CD4-positive, alpha-beta T cell treated with Interleukin-4 for 4 hours (primary cell): ENCODE measurements at regions not wholly inside any gene's neighbourhood (a gene's known extent, or its start where the extent isn't known, plus 50 kb on each side); places are given as distances from the start of the nearest gene placed in this dataset.

ENCODE experiments used
- DNase-seq: peaks from one replicate; pipeline ENCODE4 v3.0.0-alpha.2; 2020

DNA sequence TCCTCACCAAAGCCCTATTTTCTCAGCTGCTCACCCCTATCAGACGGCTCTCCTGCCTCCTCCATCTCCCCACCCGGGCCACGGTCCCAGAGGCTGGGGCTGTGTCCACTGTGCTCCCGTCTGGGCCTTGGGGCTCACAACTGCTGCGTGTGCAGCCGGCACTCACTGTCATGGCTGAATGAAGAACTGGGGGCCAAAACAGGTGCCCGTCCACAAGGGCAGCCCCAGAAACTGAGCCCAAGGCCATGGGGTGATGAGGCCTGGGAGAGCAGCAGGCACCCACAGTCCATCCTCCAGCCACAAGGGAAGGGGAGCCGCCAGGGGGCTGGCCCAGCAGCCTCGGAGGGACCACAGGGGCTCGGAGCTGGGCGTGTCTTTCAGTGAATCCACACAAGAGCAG, 159.5 kb downstream of the DLL1 start:
- DNase-seq = no peak

DNA sequence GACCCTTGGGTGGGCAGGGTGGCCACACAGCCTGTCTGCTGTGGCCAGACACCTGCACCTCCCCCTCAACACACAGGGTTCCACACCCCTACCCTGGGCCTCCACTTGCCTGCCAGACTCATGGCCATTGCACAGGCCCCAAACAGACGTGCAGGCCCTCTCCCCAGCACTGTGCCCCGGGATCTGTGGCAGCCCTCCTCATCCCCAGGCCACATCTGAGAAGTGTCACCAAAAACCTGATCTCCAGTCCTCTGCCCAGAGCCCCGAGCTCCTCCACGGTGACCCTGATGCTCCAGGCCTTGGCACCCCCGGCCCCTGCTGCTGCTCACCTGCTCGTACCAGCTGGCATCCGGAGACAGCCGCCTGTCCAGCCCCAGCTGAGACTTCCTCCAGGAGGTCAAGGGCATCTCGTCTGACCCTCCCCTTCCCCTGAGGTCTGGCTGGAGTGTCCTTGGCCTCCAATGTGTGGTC, 160.1 kb downstream of the DLL1 start:
- no peak for DNase-seq

DNA sequence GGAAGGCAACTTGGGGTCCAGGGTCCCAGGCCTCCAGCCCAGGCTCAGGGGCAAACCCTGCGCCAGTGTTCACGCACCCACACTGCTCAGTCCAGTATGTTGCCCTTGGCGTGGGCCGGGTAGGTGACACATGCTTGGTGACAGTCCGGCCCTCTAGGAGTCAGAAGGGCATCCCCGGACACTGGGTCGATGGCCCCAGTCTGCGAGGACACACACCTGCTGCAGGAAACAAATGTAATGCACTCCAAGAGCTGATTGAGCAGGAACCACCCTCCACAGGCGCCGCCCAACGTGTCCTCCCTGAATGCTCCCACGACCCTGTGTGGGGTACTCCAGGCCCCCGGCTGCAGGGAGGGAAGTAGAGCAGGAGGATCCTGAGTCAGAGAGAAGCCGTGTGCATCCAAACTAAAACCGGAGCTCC, 160.7 kb downstream of the DLL1 start:
- no peak for DNase-seq

DNA sequence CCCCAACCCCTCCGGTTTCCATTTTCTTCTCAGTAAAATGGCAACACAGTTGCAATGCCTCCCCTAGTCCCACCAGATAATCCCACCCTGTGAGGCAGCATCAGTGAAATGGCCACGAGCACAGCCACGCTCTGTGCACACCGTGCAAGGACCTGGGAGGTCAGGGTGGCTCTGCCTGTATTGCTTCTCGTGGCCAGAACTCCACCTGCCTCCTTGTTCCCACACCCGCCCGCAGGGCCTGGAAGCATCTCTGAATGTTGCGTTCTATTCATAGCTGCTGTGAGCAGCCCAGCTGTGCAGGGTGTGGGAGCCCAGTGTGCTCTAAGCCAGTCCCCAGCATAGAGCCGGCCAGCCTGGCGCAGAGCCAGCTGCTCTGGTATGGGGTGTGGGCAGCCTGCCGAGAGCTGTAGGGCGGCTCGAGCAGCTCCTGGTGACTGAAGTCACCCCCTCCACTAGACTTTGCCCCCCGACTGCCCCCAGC, 161.1 kb downstream of the DLL1 start:
- no peak for DNase-seq

DNA sequence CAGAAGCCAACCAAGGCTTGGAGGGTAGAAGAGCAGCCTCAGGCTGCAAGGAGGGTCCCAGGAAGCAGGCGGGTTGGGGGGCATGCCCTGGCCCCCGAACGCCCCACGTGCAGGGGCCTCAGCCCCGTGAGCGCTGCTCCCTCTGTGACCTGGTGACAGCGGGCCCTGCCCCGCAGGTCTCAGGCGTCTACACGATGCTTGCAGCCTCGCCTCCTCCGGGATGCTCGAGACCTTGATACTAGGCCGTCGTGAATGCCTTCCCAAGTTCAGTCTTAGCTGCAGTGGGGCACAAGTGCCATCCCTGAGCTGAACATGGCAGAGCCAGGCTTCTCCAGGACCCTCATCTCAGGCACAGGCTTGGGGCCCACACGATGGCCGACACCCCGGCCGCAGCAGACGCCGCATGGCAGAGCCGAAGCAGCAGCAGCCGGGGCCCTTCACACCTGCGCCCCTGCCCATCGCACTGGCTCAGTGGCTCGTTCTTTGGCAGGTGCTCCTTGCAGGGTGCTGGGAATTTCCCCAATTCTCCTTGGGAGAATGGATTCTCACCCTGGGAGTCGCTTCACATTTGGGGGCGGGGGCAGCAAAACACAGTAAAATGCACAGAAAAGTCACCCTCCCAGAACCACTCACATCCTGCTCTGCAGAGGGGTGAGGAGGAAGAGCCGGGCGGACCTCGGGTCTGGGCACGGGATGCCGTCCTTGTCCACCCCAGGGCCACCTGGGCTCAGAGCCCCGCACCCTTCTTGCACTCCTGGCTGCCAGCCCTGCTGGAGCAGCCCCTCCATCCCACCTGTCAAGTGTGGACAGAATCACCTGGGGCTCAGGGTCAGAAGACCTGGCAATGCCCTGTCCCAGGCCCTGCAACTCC, 161.8 kb downstream of the DLL1 start:
- no peak for DNase-seq

DNA sequence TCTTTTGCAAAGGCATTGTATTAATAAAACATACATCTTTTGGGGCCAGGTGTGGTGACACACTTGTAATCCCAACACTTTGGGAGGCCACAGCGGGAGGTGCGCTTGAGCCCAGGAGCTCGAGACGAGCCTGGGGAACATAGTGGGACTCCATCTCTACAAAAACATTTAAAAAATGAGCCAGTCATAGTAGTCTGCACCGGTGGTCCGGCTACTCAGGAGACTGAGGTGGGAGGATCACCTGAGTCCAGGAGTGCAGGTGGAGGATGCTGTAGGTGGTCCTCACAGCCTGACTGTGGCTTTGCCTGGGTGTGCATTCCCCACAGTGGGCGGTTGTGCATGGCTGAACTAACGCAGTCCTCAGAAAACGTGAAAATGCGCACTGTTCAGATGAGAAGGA, 162.5 kb downstream of the DLL1 start:
- DNase-seq = no peak

DNA sequence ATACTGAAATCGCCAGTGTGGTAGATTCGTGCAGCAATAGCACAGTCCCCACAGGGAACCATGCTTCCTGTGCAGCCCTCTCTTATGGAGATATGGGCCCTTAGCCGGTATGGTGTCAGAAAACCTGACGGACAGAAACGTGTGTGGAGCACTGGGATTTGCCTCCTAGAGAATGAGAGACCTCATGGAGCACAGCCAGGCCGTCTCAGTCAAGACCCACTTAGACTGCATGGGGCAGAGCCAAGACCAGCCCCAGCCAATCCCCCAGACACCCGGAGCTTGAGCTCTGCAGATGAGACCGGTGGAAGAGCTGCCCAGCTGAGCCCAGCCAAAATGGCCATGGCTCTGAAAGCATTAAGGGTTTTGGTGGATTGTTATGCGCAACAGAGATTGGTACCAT, 163.7 kb downstream of the DLL1 start:
- no peak for DNase-seq

DNA sequence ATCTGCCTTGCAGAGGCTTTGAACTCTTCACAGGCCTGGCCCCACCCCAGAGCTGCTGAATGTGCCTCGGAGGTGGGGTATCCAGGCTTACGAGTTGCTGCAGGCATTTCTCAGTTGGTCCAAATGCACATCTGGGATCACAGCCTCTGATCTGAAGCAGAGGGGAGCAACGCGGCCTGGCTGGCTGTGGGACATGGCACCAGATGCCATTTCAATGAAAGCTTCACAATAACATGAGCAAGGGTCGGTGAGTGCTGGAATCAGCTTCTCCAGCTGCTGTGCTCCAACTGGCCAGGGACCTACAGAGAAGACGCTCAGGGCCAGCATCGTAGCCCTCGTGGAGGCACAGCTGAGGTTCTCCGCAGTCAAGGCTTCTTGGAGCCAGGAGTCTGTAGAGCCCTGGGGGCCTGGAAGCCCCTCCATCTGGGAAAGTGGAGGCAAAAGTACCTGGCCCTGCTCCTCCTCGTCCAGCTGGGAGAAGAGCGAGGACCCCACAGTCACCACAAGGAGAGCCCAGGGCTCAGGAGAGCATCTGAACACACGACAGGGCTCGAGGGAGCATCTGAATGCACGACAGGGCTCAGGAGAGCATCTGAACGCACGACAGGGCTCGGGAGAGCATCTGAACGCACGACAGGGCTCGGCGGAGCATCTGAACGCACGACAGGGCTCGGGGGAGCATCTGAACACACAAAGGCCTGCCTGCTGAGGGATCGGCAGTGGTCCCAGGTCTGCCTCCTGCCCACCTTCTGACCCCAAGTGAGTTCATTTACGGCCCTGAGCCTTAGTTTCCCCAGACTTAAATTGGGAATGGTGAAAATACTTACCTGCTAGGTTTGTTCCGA, 165.2 kb downstream of the DLL1 start:
- DNase-seq = no peak

DNA sequence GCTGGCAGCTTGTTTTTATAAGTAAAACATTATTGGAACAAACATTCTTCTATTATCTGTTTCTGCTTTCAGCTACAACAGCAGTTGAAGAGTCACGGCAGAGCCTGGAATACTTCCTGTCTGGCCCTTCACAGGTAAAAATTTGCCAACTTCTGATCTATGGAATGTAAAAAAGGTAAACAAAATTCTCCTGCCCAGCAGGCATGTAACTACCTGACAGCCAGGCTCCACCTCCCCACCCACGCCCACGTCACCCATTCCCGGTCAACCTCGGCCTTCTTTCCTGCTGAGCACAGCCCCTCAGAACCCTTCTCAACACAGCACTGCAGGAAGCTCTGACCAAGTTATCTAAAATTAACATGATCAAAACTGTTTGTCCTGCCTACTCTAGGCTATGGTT, 166.0 kb downstream of the DLL1 start:
- DNase-seq = no peak

DNA sequence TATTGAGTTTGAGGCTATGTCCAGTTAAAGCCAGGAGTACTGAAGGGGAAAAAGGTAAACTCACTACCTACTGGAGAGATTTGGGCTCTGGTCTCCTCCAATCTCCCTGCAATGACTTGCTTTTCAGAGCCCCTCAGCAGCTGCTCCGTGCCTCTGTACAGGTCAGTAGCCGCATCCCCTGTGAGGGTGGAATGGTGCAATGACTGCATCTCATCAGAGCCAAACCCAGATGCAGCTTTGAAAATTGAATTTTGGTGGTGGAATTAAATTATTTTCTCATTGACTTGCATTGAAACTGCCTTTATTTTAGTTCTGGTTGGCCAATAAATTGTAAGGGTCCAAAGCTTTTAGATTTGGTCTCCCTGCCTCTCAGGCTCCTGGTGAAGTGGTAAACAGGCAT, 166.7 kb downstream of the DLL1 start:
- DNase-seq = no peak

DNA sequence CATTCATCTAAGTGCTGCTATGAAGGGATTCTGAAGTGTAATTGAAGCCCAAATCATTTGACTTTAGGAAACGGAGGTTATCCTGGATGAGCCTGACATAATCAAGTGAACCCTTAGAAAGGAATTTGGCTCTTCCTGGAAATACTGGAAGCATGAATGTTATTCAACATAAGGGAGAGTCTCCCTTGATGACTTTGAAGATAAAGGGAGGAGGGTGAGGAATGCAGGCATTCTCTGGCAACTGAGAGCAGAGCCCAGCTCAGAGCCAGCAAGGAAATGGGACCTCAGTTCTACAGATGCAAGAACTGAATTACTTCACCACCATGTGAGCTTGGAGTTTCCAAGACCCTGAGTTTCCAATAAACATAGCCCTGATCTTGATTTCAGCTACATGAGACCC, 168.2 kb downstream of the DLL1 start:
- DNase-seq = no peak

DNA sequence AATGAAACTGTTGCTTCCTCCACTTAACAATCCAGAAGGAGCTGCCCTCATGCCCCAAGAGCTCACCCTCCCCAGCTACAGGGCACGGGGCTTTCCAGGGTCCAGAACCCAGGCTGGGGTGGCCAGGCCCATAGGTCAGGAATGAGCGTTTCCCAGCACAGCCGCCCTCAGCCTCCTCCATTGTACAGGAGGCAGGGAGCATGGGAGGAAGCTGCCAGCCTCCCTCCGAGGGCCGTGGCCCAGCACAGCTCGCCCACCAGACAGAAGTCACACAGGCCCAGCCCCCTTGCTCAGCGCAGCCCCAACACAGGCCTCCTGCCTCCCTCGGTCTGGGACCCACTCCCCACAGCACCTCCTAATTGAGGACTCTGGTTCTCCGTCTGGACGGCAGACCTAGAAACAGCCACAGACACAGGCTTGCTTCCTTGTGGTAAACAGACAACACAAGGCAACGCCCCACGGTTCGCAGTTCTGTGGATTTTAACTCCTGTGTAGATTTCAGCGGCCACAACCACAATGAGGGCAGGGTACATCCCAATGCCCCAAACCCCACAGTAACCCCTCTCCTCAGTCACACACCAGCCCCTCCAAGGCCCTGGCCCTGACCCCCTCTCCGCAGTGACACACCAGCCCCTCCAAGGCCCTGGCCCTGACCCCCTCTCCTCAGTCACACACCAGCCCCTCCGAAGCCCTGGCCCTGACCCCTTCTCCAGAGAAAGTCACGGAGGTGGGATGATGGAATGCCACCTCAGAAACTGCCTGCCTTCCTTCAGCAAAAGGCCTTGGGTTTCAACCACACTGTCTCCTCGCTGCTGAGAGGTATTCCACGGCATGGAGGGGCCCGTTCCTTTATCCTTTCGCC, 173.5 kb downstream of the DLL1 start:
- DNase-seq = no peak

DNA sequence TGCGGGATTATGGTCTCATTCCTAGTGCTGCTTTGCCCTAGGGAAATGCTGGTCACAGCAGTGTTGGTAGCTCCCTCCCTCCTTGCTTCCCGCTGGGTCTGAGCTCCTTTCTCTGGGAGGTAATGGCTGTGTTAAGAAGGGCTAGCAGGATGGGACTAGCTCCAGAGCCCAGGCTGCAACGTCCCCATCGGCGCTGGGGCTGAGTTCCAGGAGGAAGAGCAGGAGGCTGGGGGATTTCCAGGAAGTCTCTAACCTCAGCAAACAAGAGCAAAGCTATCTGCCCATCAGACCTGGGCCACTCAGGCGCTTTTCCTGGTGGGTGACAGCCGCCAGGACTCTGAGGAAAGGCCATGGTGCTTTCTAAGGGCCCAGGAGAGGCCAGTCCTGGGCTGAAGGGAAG, 174.2 kb downstream of the DLL1 start:
- DNase-seq = no peak

DNA sequence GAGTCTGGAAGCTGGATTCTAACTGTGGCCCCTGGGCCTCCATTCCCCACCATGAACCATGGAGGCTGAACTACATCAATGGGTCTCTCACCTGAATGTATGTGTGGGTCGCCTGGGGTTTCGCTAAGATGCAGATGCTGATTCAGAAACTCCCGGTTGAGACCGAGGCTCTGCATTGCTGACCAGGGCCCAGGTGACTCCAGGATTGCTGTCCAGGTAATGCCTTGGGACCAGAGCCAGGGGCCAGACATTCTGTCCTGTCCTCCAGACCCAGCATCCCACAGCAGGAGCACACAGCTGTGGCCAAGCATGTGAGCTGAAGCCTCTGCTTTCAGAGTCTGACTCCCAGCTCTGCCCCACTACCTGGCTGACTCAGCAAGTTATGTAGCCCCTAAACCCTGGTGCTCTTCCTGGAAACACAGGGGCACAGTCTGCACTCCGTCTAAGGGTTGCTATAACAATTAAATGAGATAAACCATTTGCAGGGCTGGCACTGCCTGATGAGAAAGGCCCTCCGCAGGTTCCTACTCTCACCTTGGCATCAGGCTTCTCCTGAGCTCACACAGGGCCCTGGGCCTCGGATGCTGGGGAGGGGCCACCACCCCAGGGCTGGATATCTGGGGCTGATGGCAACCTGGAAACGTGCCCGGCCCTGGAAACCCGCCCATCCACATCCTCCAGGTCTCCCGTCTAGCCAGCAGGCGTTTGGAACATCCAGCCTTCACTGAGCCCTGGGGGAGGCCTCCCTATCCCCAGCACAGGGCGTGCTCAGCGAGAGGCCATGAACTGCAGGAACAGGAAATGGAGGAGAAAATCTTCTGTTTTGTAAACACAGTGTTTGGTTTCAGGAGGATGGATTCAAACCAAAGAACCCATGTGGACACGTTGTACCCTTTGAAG, 175.7 kb downstream of the DLL1 start:
- no peak for DNase-seq

DNA sequence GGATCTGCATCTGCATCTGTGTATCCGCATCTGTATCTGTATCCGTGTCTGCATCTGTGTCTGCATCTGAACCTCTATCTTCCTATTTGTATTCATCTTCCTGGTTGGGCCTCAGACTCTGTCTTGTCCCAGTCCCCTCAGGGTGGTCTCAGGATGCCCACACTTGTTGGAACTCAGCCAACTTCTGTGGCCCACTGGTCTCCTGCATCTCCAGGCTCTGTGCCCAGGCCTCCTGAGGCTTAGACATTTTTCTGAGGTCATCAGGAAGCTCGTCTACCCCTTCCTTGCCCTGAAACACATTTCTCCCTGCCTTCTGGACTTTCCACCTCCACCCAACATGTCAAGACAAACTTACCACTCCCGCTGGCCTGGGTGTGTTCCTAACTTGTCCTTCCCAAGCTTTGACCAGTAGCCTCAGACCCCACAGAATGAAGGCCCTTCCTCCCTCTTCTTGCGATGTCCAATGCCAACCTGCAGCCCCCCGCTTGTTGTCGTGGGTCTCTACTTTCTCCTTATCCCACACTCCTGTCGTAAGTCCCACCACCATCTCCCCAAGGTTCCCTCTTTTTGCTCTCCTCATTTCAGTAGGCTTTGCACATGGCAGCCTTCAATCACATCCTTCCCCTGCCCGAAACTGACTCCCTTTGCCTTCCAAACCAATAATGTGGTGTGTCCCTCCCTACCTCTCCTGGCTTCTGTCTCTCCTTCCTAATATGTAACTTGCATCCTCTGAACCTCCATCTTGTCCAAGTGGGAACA, 176.5 kb downstream of the DLL1 start:
- no peak for DNase-seq

DNA sequence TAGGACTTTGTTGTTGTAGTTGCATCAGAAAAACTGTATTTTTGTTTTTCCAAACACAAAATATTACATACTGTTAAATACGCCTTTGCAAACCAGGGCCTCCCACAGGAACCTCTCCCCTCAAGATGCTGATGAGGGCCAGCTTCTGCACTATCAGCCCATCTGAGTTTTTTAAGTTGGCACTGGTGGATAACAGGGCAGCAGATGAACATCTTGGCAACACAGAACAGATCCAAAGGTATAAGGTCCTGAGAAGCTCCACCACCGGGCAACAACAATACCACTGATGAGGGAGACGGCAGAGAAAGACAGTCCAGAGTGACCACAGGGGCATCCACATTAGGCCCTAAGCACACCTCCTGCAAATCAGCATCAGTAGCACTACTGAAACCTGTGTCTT, 177.7 kb downstream of the DLL1 start:
- no peak for DNase-seq

DNA sequence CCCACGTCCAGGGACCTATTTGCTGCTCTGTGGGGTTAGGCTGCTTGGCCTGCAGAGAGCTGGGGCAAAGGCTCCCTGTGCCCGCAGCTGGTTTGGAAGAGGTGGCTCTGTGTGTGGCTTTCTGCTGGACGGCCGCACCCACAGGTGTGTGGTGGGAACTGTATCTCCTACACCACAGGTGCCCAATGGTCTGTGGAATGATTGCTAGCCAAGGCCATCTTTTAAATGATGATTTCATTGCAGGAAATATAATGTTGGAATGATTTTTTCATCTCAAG, 178.4 kb downstream of the DLL1 start:
- DNase-seq = no peak

DNA sequence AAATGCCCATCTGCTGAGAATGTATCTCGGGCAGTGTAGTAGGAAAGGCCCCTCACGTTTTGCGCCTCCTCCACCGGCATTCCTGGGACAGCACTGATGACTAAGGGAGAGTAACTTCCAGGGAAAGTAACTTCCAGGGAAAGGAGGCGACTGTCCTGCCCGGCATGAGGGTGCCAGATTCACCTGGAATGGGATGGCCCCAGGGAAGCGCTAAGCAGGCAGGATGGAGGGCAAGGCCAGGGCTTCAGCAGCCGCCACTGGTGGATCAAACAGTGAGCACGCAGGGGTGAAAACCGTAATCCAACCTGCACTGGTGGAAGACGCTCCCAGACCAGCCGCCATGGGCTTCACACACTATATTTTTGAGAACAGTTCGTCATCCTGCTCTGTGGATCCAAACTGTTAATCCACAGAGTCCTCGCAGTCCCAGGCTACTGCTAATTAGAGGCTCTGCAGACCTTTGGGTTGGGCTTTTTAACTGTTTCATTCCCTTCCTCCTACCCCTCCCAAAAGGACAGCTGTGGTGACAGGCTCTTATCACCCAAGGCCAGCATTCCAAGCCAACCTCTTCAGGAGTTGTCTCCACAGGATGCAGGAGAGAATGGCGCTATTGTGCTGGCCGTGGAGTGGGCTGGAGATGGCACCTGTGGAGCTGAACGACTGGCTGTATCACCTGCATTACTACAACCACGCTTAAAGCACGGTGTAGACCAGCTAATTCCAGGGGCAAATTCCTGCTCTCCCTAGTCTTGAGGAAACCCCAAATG, 178.9 kb downstream of the DLL1 start:
- no peak for DNase-seq

DNA sequence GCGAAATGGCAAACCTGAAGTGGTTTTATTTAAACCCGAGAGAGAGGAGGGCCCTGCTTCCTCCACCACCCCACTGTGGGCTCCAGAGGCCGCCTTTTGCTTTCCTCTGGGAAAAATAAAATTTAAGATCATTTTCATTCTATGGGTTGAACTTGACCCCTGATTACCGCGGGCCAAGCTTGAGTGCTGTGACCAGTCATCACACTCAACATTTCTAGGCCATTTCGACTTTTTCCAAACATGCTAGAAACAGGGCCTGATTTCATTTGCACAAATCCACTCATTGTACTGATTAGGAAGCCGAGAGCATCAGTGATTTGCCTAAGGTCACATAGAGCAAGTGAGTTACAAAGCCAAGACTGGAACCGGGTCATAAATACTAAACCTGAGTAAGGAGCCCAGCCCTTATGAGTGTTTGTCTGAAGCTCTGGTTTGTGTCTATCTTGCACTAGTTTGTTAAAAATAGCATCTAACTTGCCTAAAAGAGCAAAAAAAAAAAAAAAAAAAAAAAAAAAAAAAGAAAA, 179.7 kb downstream of the DLL1 start:
- DNase-seq = no peak
